Stimulated activated CD4-positive, alpha-beta T cell treated with anti-CD3 and anti-CD28 coated beads, Interleukin-4, amount 100 ng/mL, for 4 hours (primary cell): ENCODE measurements at regions not wholly inside any gene's neighbourhood (a gene's known extent, or its start where the extent isn't known, plus 50 kb on each side); places are given as distances from the start of the nearest gene placed in this dataset.

Experiments used
- DNase-seq, 2 experiments: peaks; one replicate each; pipeline ENCODE4 v3.0.0-alpha.2; 2020

GRCh38 chr6:1485678-1486077 is 96.3 kb downstream of the FOXF2 start:
- no peak for DNase-seq

GRCh38 chr6:1486387-1486786 is 97.0 kb downstream of the FOXF2 start:
- DNase-seq: no peak

DNA sequence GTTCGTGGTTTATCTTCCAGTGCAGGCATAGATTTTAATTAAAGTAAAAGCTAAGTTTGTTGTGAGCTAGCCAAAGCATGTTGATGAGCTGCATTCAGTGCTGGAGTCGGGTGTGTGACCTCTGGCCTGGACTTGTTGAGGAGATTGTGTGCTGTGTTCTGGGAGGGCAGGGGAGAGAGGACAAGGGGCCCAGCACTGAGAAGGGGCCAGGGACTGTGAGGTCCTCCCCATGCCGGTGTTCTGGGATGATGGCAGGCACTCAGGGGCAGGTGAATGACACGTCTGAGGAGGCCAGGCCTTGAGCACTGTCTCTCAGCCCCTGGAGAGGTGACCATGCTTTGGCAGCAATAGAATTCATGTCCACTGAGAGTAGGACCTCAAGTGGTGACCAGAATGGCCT is 97.9 kb downstream of the FOXF2 start:
- no peak for DNase-seq

DNA sequence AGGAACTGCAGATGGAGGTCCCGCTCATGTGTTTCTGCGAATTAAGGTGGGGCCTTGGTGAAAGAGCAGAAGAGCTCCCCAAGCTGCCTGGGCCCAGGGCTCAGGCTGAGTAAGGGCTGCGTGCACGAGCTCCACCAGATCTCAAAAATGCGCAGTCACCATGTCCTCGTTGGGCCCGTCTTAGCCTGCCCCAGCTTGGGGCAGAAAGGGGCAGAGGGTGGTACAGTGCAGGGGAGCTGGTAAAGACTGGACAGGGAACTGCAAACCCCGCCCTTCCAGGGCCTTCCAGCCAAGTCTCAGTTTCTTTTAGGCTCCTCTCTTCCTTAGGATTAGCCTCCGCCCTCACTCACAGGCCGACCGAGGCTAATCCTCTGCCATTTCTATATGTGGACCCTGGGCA is 101.6 kb downstream of the FOXF2 start:
- no peak for DNase-seq

DNA sequence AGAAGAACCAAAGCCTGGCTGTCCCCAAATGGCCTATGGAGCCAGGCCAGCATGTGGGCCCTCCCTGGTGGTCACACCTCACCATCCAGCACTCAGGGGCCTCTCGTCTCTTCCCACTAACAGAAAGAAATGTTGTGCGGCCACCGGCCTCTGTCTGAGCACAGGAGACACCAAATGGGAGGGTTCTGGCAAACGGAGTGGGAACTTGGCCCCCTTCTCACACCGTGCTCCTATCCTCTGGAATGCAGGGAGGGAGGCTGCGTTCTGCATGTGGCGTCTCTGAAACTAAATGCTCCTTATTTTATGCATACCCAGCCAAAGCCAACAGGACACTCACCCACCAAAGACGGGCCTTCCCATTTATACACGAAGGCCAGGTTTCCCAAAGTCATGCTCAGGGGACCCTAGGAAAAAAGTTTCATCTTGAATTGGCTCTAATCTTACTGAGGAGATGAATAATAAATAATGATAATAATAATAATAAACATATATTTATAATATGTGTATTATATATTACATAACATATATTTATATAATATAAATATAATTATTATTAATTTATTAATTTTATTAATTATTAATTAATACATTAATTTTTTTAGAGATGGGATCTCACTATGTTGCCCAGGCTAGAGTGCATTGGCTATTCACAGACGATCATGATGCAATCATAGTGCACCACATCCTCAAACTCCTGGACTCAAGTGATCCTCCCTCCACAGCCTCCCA is 102.4 kb downstream of the FOXF2 start:
- no peak for DNase-seq

GRCh38 chr6:1494671-1495070 is 105.3 kb downstream of the FOXF2 start:
- DNase-seq: no peak

DNA sequence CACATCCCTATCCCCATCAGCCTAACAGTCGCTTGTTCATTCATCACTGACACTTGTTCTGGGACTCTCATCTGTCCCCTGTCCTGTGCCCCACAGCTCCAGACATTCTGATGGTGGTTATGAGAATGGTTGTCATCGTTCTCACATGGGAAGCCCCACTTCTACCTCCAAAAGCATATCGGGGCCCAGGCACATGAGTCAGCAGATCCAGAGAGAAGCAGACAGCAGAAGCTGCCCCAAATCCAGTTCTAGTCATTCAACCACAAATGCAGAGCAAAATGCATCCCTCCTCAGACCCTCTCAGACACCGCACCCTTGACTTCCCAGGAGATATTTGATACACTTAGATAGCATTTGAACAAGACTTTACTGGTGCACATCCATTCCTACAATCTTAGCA is 106.0 kb downstream of the FOXF2 start:
- DNase-seq: no peak

- no peak for DNase-seq
Observed at GRCh38 chr6:1496092-1496491, 106.7 kb downstream of the FOXF2 start.

GRCh38 chr6:1496836-1497760 is 107.7 kb downstream of the FOXF2 start:
- DNase-seq: no peak

DNA sequence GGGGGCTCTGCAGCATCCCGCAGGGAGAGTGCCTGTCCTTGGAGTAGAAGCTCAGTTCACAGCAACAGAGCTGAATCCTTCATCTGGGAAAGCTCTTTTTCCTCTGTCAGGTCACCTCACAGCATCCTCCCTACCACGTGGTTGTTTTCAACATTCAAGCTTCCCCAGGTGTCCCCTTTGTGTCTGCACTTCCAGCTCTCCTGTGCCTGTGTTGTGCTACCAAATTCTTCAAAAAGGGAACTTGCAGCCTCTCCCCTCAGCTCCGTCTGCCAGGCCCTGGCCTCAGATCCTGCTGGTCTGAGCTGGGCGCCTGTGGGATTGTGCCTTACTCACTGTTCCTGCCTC is 108.4 kb downstream of the FOXF2 start:
- no peak for DNase-seq

DNA sequence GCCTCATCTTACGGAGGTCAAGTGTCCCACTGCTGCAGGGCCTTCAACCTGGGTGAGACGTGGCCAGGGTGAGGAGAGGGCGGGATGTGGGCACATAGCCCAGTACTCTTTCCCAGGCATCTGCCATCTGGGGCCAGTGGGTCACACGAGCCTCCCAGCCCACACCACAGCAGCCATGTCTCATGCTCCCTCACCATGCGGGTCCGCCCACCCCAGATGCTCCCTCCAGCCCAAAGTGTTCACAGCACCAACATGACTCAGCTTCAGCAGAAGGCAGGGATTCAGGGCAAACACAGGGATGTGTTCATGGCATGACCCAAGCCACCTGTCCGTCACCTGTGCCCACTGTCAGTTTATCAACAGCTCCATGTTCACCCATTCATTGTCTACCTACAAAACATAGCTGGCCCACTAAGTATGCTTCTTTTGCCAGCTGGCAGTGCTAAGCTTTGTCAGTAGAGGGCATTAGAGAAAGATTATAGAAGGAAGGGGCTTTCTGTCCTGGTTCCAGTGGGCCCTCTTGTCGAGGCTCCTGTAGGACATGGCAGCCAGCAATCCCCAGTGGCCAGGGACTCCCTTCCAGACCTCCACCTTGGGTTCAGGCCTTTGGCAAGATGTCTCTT is 109.2 kb downstream of the FOXF2 start:
- DNase-seq: no peak

- no peak for DNase-seq
Observed at GRCh38 chr6:1499777-1500176, 109.9 kb upstream of the FOXC1 start.

DNA sequence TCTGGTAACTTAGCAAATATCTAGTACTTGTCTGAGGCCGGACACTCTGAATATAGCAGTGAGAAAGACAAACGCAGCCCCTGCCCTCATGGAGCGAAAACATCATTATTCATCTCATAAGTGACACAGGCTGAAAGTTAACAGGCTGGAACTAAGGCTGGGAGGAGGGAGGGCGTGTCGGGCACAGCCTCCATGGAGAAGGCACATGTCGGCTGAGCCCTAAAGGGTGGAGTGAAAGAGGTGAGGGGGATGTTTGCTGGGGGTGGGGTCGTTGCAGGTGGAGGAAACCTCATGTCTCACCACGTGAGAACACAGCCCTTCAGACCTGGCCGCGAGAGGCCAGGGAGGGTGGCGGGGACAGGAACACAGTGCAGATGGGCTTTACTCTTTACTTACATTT is 108.8 kb upstream of the FOXC1 start:
- DNase-seq: no peak

- no peak for DNase-seq
Observed at GRCh38 chr6:1502041-1502440, 107.7 kb upstream of the FOXC1 start.

DNA sequence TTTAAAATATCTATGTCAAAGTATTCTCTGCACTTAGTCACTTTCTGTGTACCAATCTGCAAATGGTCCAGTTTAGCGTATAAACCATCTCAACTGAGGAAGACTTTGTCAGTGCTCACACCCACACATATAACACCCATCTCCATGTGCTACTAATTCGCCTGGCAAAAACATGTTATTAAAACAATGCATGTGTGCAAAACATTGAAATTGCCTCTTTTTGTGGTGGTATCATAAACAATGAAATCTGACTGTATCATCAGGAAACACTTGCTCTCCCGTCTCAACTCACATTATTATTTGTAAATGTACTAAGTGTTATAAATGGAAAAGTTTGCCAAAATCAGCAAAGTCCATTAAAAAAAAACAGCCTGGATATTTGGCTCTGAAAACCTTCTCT is 105.9 kb upstream of the FOXC1 start:
- no peak for DNase-seq

- DNase-seq: no peak
Observed at GRCh38 chr6:1504465-1504864, 105.2 kb upstream of the FOXC1 start.

- no peak for DNase-seq
Observed at GRCh38 chr6:1507251-1507650, 102.5 kb upstream of the FOXC1 start.

- DNase-seq: no peak
Observed at GRCh38 chr6:1509241-1509640, 100.5 kb upstream of the FOXC1 start.

GRCh38 chr6:1510239-1510638 is 99.5 kb upstream of the FOXC1 start:
- DNase-seq: no peak

DNA sequence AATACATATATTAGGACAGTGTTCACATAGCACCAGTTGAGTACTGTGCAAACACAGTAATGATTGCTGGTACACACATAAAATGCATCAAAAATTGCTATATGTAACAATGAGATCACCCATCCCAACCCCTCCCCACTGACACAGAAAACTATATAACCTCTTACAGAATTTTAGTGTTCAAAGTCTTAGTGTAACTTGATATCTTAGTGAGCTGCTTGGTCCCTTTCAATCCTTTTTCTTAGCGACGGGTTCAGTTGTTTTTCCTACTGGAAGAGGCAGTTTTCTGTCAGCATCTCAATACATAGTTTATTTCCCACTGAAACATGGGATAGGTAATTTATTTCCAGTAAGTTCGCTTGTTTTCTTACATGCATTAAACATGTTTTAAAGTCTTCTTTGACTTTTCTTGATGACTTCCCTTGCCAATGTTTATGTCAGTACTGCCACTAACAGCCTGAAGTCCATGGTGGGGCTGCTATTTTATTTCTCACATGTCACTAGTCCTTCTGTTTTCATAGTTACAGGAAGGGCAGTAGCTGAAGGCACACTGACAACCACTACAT is 96.4 kb upstream of the FOXC1 start:
- DNase-seq: no peak

GRCh38 chr6:1514078-1514477 is 95.6 kb upstream of the FOXC1 start:
- DNase-seq: no peak

DNA sequence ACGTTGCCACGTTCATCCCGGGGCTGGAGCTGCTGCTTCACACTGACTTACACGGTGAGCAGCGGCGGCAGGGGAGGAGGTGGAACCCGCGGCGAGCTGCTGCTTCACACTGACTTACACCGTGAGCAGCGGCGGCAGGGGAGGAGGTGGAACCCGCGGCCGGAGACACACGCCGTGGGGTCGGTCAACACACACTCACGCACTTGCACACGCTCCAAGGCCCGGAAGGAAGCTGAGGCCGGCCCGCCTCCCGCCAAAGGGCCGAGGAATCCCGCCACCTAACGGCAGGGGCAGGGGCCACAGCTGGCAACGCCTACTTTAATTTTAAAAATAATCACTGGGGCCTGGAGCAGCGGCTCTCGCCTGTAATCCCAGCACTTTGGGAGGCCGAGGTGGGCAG is 94.4 kb upstream of the FOXC1 start:
- DNase-seq: no peak

- DNase-seq: no peak
Observed at GRCh38 chr6:1515781-1516180, 93.9 kb upstream of the FOXC1 start.
